ENCODE measurements at regions not wholly inside any gene's neighbourhood (a gene's known extent, or its start where the extent isn't known, plus 50 kb on each side); places are given as distances from the start of the nearest gene placed in this dataset.

DNA sequence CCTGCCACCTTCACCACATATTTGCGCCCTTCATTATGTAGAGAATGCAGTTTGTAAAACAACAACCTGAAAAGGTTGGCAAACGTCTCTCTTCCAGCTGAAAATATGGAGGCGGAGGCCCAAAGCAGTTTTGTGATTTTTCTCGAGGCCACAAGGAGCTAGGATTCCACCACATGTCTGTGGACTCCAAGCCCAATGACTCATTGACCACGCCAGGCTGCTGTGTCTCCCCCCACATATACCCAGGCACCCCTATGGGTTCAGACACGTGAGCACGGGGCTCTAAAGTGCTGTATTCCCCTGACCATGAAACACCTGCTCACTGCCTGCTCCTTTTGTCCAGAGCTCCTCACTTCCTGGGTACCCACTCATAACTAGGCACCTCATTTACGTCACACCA, 121.4 kb upstream of the CDH5 start:
- TF ChIP-seq EP300 (IDR thresholded peaks at IDR 0.05) (no peak), POLR2AphosphoS5 (IDR thresholded peaks at IDR 0.05) (no peak)
- TF ChIP-seq, protein P1, sequence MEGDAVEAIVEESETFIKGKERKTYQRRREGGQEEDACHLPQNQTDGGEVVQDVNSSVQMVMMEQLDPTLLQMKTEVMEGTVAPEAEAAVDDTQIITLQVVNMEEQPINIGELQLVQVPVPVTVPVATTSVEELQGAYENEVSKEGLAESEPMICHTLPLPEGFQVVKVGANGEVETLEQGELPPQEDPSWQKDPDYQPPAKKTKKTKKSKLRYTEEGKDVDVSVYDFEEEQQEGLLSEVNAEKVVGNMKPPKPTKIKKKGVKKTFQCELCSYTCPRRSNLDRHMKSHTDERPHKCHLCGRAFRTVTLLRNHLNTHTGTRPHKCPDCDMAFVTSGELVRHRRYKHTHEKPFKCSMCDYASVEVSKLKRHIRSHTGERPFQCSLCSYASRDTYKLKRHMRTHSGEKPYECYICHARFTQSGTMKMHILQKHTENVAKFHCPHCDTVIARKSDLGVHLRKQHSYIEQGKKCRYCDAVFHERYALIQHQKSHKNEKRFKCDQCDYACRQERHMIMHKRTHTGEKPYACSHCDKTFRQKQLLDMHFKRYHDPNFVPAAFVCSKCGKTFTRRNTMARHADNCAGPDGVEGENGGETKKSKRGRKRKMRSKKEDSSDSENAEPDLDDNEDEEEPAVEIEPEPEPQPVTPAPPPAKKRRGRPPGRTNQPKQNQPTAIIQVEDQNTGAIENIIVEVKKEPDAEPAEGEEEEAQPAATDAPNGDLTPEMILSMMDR (IDR thresholded peaks at IDR 0.05): no peak

Data from suprapubic skin (tissue), 4 donors.